ENCODE measurements at regions not wholly inside any gene's neighbourhood (a gene's known extent, or its start where the extent isn't known, plus 50 kb on each side); places are given as distances from the start of the nearest gene placed in this dataset.
"Not testable (repeated sequence)": the region's sequence is repeated elsewhere in the genome, so short reads cannot be mapped to it uniquely, and the experiment has no call there.

DNA sequence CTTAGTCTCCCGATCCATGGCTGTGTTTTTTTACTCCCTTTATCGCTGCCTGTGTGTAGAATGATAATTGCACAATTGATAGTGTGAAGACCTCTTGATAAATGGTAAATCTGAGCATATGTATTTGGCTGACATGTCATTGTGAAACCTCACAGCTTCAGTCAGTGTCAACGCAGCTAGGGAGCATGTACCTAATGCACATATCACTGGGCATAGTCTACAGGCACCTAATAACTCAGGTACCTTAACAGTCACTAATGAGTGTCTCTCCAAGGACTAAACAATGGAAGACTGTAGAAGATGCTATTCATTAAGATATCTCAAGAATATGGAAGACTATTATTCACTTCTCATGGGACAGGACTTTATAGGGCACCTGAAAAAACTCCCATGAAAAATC is 101.0 kb upstream of the PTPN20 start:
- not testable (repeated sequence) for DNase-seq

- DNase-seq: not testable (repeated sequence)
Observed at GRCh38 chr10:46816126-46816525, 95.1 kb upstream of the PTPN20 start.

- not testable (repeated sequence) for DNase-seq
Observed at GRCh38 chr10:46840393-46841050, 70.7 kb upstream of the PTPN20 start.

GRCh38 chr10:46841051-46841593 is 70.1 kb upstream of the PTPN20 start:
- DNase-seq: not testable (repeated sequence)

- not testable (repeated sequence) for DNase-seq
Observed at GRCh38 chr10:46845194-46845593, 66.0 kb upstream of the PTPN20 start.

GRCh38 chr10:46845640-46846039 is 65.6 kb upstream of the PTPN20 start:
- DNase-seq: not testable (repeated sequence)

DNA sequence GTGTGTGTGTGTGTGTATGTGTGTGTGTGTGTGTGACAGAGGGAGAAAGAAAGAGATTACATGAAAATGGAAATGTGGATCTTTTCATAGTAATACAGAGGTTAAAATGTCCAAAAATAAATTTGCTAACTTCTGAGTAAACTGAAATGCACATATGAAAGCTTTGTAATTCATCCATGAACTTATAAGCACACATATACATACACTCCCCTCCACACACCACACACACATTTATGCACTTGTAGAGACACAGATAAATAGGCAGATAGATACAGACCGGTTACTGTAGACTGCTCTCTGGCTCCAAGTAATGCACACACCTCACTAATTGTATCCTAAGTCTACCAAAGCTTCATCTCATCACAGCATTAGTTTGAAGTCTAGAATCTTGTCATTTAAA is 50.5 kb upstream of the PTPN20 start:
- not testable (repeated sequence) for DNase-seq
